HG03442 (cell line): ENCODE measurements at regions not wholly inside any gene's neighbourhood (a gene's known extent, or its start where the extent isn't known, plus 50 kb on each side); places are given as distances from the start of the nearest gene placed in this dataset.

Experiments used
- ATAC-seq: cut with Tn5 transposase; IDR thresholded peaks from one replicate; pipeline ENCODE4 v1.9.1; 2021; ENCODE audit warnings: mild to moderate bottlenecking, moderate library complexity; ENCODE audit not compliant: unreplicated experiment

DNA sequence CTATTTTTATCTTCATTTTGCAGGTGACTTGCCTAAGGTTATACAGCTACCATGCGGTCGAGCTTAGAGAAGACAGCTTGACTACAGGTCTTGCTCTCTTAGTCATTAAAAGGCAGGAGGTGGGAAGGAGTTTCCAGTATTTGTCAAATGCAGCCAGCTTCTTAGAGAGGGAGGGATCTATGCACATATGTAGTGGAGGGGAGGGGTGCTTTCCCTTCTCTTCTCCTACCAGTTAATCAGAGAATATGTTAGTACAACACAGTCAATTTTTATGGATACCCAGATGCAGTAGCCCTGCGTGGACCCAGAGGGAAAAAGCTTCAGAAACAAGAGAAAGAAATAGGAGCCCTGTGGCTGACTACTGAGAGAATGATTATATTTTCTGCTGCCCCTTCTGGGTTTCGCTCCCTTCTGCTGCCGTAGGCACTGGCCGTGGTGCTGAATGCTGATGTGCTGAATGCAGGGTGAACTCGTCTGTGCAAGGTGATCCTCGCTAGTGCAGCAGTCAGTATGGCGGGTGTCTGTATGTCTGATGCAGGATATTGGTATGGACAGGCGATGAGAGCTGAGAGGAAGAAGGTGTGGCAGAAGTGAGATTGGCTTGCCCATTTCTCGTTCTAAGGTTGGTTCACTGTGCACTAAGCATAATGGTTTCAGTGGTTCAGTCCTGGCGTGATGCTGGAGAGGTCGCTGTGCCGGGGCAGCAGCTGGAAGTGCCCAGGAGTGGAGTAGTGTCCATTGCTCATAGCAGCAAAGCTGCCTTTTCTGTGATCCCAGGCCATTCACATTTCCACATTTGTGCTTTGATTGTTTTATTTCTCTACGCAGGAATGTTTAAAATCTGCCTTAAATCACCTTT, 189.2 kb upstream of the PODXL start:
- no peak for ATAC-seq

- no peak for ATAC-seq
These were observed 185.0 kb upstream of the PODXL start for GRCh38 chr7:131741446-131741845.

DNA sequence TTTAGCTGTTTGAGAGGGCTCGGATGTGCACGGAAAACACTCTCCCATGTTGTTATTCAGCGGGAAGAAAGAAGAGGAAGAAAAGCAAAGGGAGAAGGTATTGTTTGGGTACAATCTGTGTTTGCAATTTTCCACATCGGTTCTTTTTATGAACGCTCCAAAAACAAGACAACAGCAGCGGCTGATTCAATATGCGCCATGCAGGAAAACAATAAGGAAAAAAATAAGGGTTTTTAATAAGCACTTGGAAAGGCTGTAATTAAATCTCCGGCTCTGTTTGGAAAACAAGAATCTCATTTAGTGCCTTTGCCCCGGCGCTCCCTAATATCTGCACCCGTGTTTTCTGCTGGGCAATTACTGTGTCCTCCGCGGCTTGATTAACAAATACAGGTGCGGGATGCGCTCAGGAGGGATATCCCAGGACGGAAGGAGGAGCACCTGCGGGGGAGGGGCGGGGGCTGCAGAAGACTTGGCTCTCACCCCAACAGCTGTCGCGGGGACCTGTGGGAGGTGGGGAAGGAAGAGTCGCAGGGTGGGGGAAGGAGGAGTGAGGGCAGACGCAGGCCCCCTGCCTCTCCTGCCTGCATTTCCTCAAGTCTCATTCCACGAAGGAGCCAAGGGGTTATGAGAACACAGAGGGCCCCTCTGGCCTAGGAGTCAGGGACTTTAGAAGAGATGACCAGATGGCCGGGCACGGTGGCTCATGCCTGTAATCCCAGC, 181.5 kb upstream of the PODXL start:
- ATAC-seq = no peak

DNA sequence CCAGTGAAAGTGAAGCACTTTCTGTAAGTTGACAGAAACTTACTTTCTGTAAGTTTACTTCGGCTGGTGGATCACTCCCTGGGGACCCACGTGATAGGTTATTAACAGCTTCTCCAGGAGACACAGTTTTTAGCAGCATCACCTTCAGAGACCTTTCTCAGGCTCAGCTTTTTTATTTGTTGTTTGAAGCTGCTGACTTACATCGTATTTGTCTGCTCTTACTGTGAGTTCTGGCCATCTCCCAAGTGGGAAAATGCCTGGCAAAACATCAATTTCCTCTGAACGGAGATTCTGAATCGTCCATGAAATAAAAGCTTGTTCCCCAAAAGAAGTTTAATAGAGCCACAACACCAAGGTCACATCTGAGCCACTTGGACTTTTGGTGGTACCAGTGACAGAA, 178.7 kb upstream of the PODXL start:
- no peak for ATAC-seq

- no peak for ATAC-seq
These were observed 177.2 kb upstream of the PODXL start for GRCh38 chr7:131733604-131734003.

- ATAC-seq = no peak
These were observed 170.8 kb upstream of the PODXL start for GRCh38 chr7:131727189-131727588.

DNA sequence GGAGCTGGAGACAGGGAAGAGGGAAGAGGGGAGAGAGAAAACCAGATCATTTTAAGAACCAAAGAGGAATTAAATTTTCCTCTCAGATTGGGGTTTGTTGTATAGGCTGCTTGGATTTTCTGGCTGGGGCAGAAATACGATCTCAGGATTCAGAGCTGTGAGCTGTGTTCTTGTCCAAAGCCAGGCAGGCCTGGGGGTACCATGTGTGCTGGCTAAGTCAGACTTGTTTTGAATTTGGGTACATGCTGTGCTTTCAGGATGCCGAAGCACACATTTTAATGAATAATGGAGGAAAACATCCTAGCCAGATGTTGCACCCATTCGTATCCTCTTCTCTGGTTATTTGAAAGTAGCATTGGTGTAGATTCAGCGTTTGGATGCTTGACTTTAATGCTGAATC, 170.3 kb upstream of the PODXL start:
- no peak for ATAC-seq

- ATAC-seq = no peak
These were observed 169.6 kb upstream of the PODXL start for GRCh38 chr7:131726031-131726430.

DNA sequence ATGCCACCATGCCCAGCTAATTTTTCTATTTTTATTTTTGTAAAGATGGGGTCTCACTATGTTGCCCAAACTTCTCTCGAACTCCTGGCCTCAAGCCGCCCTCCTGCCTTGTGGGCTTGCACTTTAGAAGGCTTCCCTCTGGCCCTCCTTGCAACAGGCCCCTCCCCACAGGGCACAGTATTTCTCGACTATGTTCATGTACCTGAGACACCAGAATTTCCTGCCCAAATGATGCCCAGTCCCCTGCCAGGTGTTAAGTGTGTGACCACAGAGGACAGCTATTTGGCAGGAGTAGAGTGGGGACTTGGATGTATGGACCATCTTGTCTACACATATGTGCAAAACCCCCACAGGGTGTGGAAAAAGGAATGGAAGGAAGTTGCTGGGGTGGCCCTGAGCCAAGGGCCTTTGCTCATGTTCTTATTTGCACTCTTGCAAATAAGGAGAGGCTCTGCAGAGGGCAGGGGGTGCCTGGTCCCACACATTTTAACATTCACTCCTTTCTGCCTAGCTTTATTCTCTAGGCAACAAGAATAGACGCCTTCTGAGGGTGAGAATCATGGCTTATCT, 168.4 kb upstream of the PODXL start:
- ATAC-seq = no peak

DNA sequence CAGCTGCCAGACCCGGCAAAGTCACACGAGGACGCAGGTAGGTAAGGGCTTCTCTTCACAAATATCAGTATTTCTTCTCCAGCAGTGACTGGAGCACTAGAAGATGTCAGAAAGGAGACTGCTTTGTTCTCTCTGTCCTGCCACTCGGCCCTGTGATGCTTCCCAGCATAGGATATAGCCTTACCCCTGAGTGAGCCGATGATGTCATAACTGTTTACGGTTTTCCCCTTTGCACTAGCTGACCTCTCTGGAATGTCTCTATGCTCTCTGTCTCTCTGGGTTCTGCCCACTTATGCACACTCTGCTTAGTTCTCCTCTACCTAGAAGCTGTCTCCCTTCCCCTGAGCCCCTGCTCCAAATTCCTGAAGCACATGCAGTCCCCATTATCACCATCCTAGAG, 167.5 kb upstream of the PODXL start:
- no peak for ATAC-seq

- no peak for ATAC-seq
These were observed 165.9 kb upstream of the PODXL start for GRCh38 chr7:131722371-131722770.

GRCh38 chr7:131721660-131722059, 165.2 kb upstream of the PODXL start:
- no peak for ATAC-seq

GRCh38 chr7:131720703-131721102, 164.3 kb upstream of the PODXL start:
- no peak for ATAC-seq

DNA sequence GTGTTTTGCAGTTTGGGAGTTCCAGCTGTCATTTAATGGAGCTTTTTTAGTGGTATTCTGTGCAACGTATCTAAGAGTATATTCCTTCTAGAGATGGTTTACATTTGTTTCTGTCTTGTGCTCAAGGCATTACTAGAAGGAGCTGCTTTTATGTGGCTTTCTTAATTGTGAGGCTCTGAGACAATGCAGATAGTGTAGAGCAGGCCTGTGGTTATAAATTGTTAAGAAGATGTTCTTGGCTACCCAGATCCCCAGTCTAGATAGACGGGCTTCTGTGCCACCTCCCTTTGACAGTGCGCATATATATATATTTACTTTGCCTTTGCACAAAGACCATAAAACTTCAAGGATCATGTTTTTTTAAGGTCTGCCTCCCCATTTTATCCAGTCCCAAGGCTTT, 160.8 kb upstream of the PODXL start:
- no peak for ATAC-seq

DNA sequence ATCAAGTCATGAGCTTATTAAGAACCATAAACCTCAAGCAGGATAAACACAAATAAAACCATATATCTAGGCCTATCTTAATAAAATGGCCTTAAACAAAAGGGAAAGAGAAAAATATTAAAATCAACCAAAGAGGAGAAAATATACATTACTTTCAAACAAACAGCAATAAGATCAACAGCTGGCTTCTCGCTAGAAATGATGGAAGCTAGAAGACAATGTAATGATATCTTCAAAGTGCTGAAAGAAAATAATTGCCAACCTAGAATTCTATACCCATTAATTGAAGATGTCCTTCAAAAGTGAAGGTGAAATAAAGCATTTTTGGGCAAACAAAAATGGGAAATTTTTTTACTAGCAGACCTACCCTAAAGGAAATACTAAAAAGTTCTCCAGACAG, 142.9 kb upstream of the PODXL start:
- ATAC-seq = no peak

GRCh38 chr7:131692131-131692960, 135.9 kb upstream of the PODXL start:
- ATAC-seq = no peak

DNA sequence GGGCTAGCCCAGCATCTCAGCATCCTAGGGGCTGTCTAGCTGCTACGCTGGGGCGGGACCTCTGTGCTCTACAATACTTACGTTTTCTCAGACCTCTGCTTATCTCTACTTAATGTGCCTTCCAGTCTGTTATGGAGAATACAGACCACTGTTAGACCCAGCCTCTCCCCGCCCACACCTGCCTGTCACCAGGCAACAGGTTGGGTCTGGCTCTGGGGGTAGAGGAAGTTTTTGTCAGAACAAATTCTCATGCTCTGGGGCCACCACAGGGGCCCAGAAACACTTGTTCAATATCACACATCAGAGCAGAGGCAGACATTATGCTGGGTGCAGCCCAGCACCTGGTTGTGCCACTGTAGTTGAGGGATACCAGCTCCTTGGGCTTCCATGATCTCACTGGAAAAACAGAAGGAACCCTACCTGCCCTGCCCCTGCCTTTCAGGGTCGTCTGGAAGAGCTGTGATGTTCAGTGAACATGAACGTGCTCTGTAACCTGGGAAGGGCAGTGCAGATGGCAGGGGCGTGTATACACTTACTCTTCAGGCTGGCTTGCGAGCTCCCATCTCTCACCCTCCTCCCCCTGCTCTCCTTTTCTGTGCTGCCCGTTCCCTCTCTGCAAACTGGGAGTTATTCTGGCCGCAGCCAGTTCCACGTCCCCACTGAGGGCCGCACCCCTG, 135.2 kb upstream of the PODXL start:
- no peak for ATAC-seq

GRCh38 chr7:131690441-131690840, 134.0 kb upstream of the PODXL start:
- no peak for ATAC-seq

- no peak for ATAC-seq
These were observed 133.3 kb upstream of the PODXL start for GRCh38 chr7:131689662-131690234.
